Caco-2 (cell line): ENCODE measurements at regions not wholly inside any gene's neighbourhood (a gene's known extent, or its start where the extent isn't known, plus 50 kb on each side); places are given as distances from the start of the nearest gene placed in this dataset.

Source experiments
- BruUV-seq: library from RNA; stranded (reverse); fragments of 400-500 nt; replicated peaks from 2 replicates; lab custom pipeline; 2021; lab: Mats Ljungman, UMichigan
- CTCF ChIA-PET: fragments of 300-600 bp; sonication (Branson Sonifier 250); formaldehyde crosslinking; loops from one replicate; lab custom pipeline; 2022; ENCODE audit warnings: antibody characterized with exemption; lab: Charles Lee
- POLR2A ChIA-PET: fragments of 300-600 bp; sonication (Branson Sonifier 250); formaldehyde crosslinking; loops from one replicate; lab custom pipeline; 2022; ENCODE audit warnings: antibody characterized with exemption; lab: Charles Lee
- DNase-seq, 2 experiments: peaks; one replicate each; pipeline versions ENCODE4 v3.0.0 to v3.0.0-alpha.2; 2020 to 2022
- H3K27me3 ChIP-seq: replicated peaks from 2 replicates; pipeline ENCODE4 v1.6.0; 2011; ENCODE audit warnings: low read length; ENCODE audit not compliant: control insufficient read depth, insufficient read depth
- H3K36me3 ChIP-seq: 2 replicates; pipeline ENCODE4 v1.5.1; 2011; ENCODE audit warnings: low read length; ENCODE audit not compliant: control insufficient read depth, insufficient read depth
- H3K4me1 ChIP-seq: fragments of 250-450 bp; sonication (Bioruptor Pico); 2 replicates; pipeline ENCODE4 v1.5.1; 2020; ENCODE audit warnings: mild to moderate bottlenecking
- H3K4me3 ChIP-seq: 2 replicates; pipeline ENCODE4 v1.5.1; 2011; ENCODE audit warnings: low read depth, mild to moderate bottlenecking, control low read depth, low read length
- H3K9me3 ChIP-seq: fragments of 250-450 bp; sonication (Bioruptor Pico); 2 replicates; pipeline ENCODE4 v1.5.1; 2020; ENCODE audit warnings: mild to moderate bottlenecking, moderate library complexity
- H3K27ac Mint-ChIP-seq: one replicate; pipeline ENCODE4 v1.8.0; 2022; ENCODE audit warnings: mixed read lengths; ENCODE audit not compliant: unreplicated experiment
- H3K27me3 Mint-ChIP-seq: one replicate; pipeline ENCODE4 v1.8.0; 2022; ENCODE audit warnings: mixed read lengths; ENCODE audit not compliant: insufficient read depth, unreplicated experiment
- H3K36me3 Mint-ChIP-seq: one replicate; pipeline ENCODE4 v1.8.0; 2022; ENCODE audit warnings: mild to moderate bottlenecking, mixed read lengths; ENCODE audit not compliant: insufficient read depth, unreplicated experiment
- H3K4me1 Mint-ChIP-seq: one replicate; pipeline ENCODE4 v1.8.0; 2022; ENCODE audit warnings: low read depth, mixed read lengths; ENCODE audit not compliant: unreplicated experiment
- H3K4me3 Mint-ChIP-seq: one replicate; pipeline ENCODE4 v1.8.0; 2022; ENCODE audit warnings: mild to moderate bottlenecking, moderate library complexity, mixed read lengths; ENCODE audit not compliant: unreplicated experiment
- H3K9me3 Mint-ChIP-seq: one replicate; pipeline ENCODE4 v1.8.0; 2022; ENCODE audit warnings: mixed read lengths; ENCODE audit not compliant: unreplicated experiment
- CTCF ChIP-seq, 2 experiments: fragments of 200-600 bp in 1 of 2; IDR thresholded peaks; 1 replicate in 1 of 2; 2 replicates in 1 of 2; pipeline versions ENCODE4 v1.5.1 to v1.8.0; 2011 to 2022; ENCODE audit warnings: antibody characterized with exemption in 1 of 2, control low read depth in 1 of 2, inconsistent platforms in 1 of 2, low read depth in 1 of 2, low read length in 1 of 2, mild to moderate bottlenecking in 1 of 2, moderate library complexity in 1 of 2; ENCODE audit not compliant: insufficient read depth in 1 of 2, severe bottlenecking in 1 of 2, unreplicated experiment in 1 of 2
- intact Hi-C: fragments of 100-400 bp; cut with micrococcal nuclease; formaldehyde crosslinking; loops from one replicate; pipeline ENCODE4 v1.10.0; 2022; ENCODE audit not compliant: unreplicated experiment

GRCh38 chr13:33636243-33636642, 181.7 kb upstream of the RFC3 start:
- TF ChIP-seq CTCF (IDR thresholded peaks at IDR 0.05; ENCODE audit: insufficient read depth in 1 of 2, low read depth in 1 of 2, low read length in 1 of 2, severe bottlenecking in 1 of 2, unreplicated experiment in 1 of 2) = no peak
- H3K27me3 Mint-ChIP-seq = no peaks in the 10 kb centered on the region
- BruUV-seq = no TSS peak
- H3K4me3 Mint-ChIP-seq = no peak overlapping the region
- no peak overlapping the region for H3K27ac Mint-ChIP-seq
- Histone ChIP-seq H3K36me3 (no peaks in the 10 kb centered on the region), H3K4me1 (peaks cover 51% of the 10 kb centered on the region), H3K9me3 (no peaks in the 10 kb centered on the region), H3K27me3 (no peaks in the 10 kb centered on the region), H3K4me3 (no peak overlapping the region)
- CTCF ChIA-PET = interaction anchor here (0.6 kb wide), 1 partner anchor 92 kb away, joined by 3 read pairs; no protein-coding TSS in a partner anchor
- intact Hi-C loops = no loop called here
- H3K4me1 Mint-ChIP-seq = peaks cover 44% of the 10 kb centered on the region
- H3K9me3 Mint-ChIP-seq = no peaks in the 10 kb centered on the region
- H3K36me3 Mint-ChIP-seq = peaks cover 8% of the 10 kb centered on the region
- DNase-seq = no peak
- POLR2A ChIA-PET = no interaction called here

GRCh38 chr13:33636955-33637670, 180.8 kb upstream of the RFC3 start:
- Mint-ChIP-seq H3K36me3 (peaks cover 8% of the 10 kb centered on the region), H3K4me3 (no peak overlapping the region), H3K27me3 (no peaks in the 10 kb centered on the region), H3K4me1 (peaks cover 52% of the 10 kb centered on the region), H3K9me3 (no peaks in the 10 kb centered on the region), H3K27ac (no peak overlapping the region)
- intact Hi-C loops = no loop called here
- no peak for TF ChIP-seq CTCF (IDR thresholded peaks at IDR 0.05; ENCODE audit: insufficient read depth in 1 of 2, low read depth in 1 of 2, low read length in 1 of 2, severe bottlenecking in 1 of 2, unreplicated experiment in 1 of 2)
- Histone ChIP-seq H3K4me3 (no peak overlapping the region), H3K36me3 (no peaks in the 10 kb centered on the region), H3K9me3 (no peaks in the 10 kb centered on the region), H3K4me1 (peaks cover 60% of the 10 kb centered on the region), H3K27me3 (no peaks in the 10 kb centered on the region)
- CTCF ChIA-PET = interaction anchor here (0.6 kb wide), 1 partner anchor 93 kb away, joined by 3 read pairs; no protein-coding TSS in a partner anchor
- BruUV-seq = no TSS peak
- no peak for DNase-seq
- POLR2A ChIA-PET = no interaction called here

GRCh38 chr13:33637978-33638743, 179.8 kb upstream of the RFC3 start:
- peaks cover 8% of the 10 kb centered on the region for H3K36me3 Mint-ChIP-seq
- no peak overlapping the region for H3K4me3 Mint-ChIP-seq
- no peaks in the 10 kb centered on the region for H3K27me3 Mint-ChIP-seq
- H3K27me3 ChIP-seq = no peaks in the 10 kb centered on the region
- H3K4me1 ChIP-seq = peaks cover 64% of the 10 kb centered on the region
- no peaks in the 10 kb centered on the region for H3K36me3 ChIP-seq
- intact Hi-C loops = no loop called here
- no peak for TF ChIP-seq CTCF (IDR thresholded peaks at IDR 0.05; ENCODE audit: insufficient read depth in 1 of 2, low read depth in 1 of 2, low read length in 1 of 2, severe bottlenecking in 1 of 2, unreplicated experiment in 1 of 2)
- no peak for DNase-seq
- CTCF ChIA-PET = no interaction called here
- H3K4me1 Mint-ChIP-seq = peaks cover 59% of the 10 kb centered on the region
- no peak overlapping the region for H3K4me3 ChIP-seq
- no TSS peak for BruUV-seq
- no peaks in the 10 kb centered on the region for H3K9me3 ChIP-seq
- H3K9me3 Mint-ChIP-seq = no peaks in the 10 kb centered on the region
- H3K27ac Mint-ChIP-seq = peak overlapping the region; percentile 7
- POLR2A ChIA-PET = no interaction called here
